Spleen (tissue), 11 donors: ENCODE measurements at regions not wholly inside any gene's neighbourhood (a gene's known extent, or its start where the extent isn't known, plus 50 kb on each side); places are given as distances from the start of the nearest gene placed in this dataset.

Source experiments
- DNase-seq: peaks from one replicate; pipeline ENCODE4 v3.0.0-alpha.2; 2020
- H3K27ac ChIP-seq, 8 donors: fragments of 200-600 bp; sonication (generic) in 7 of 8; 1 replicate in 4 of 8; 2 replicates in 4 of 8; pipeline versions ENCODE4 v1.5.0 to v1.8.0; 2016 to 2021; ENCODE audit warnings: inconsistent platforms in 4 of 8, mild to moderate bottlenecking in 4 of 8, moderate library complexity in 1 of 8
- H3K27me3 ChIP-seq, 7 donors: fragments of 200-600 bp; sonication (generic) in 6 of 7; replicated peaks in 1 of 7; 1 replicate in 4 of 7; 2 replicates in 3 of 7; pipeline versions ENCODE4 v1.5.0 to v1.8.0; 2016 to 2021; ENCODE audit warnings: inconsistent platforms in 3 of 7, mild to moderate bottlenecking in 1 of 7
- H3K36me3 ChIP-seq, 6 donors: fragments of 200-600 bp; sonication (generic) in 5 of 6; 1 replicate in 4 of 6; 2 replicates in 2 of 6; pipeline versions ENCODE4 v1.5.0 to v1.8.0; 2016 to 2021; ENCODE audit warnings: inconsistent platforms in 2 of 6
- H3K4me1 ChIP-seq, 6 donors: fragments of 200-600 bp; sonication (generic) in 5 of 6; 1 replicate in 3 of 6; 2 replicates in 3 of 6; pipeline versions ENCODE4 v1.5.0 to v1.8.0; 2016 to 2021; ENCODE audit warnings: inconsistent platforms in 3 of 6
- H3K4me3 ChIP-seq, 8 donors: fragments of 200-600 bp; sonication (generic) in 7 of 8; 1 replicate in 4 of 8; 2 replicates in 4 of 8; pipeline versions ENCODE4 v1.5.0 to v1.8.0; 2016 to 2021; ENCODE audit warnings: inconsistent platforms in 4 of 8, mild to moderate bottlenecking in 4 of 8, moderate library complexity in 2 of 8
- H3K9me3 ChIP-seq, 8 donors: fragments of 200-600 bp; sonication (generic) in 7 of 8; 1 replicate in 4 of 8; 2 replicates in 4 of 8; pipeline versions ENCODE4 v1.5.0 to v1.8.0; 2016 to 2021; ENCODE audit warnings: inconsistent platforms in 4 of 8
- CTCF ChIP-seq, 11 experiments: fragments of 200-600 bp in 7 of 11; fragments of 450-650 bp in 4 of 11; sonication (generic) in 4 of 11; IDR thresholded peaks in 8 of 11; conservative IDR thresholded peaks in 3 of 11; 1 replicate in 7 of 11; 2 replicates in 4 of 11; pipeline versions ENCODE4 v1.4.0 to v1.8.0; 2016 to 2021; ENCODE audit warnings: antibody characterized with exemption in 11 of 11, inconsistent platforms in 4 of 11, mild to moderate bottlenecking in 1 of 11
- POLR2A ChIP-seq, 3 donors: fragments of 450-650 bp; IDR thresholded peaks; one replicate each; pipeline ENCODE4 v1.5.1; 2017; ENCODE audit warnings: antibody characterized with exemption in 3 of 3, mild to moderate bottlenecking in 1 of 3
- POLR2AphosphoS5 ChIP-seq, 3 donors: sonication (generic); formaldehyde crosslinking; IDR thresholded peaks; one replicate each; pipeline ENCODE4 v1.5.1; 2017; ENCODE audit warnings: antibody characterized with exemption in 3 of 3
- WGBS, 5 donors: extraction: QIAGEN DNeasy Blood & Tissue Kit in 3 of 5; methylation state at CpG; one replicate each; pipeline versions ENCODE4 v1.1.5 to v1.1.7; 2013 to 2018; 5-methylcytosine and 5-hydroxymethylcytosine counted together
- intact Hi-C: fragments of 100-400 bp; cut with DNase I; formaldehyde crosslinking; loops from one replicate; pipeline ENCODE4 v1.15.0; 2023; ENCODE audit warnings: low total_unique reads
- donor health status: healthy with polysubstance abuse.
- donor health status: DM: no; HTN: no; CAD: no; lungs with moderate emphysema.
- donor health status: DM: no; HTN: no; CAD: no.
- donor health status: Bipolar disorder and iron deficiency.
- donor health status: healthy.
- donor health status: DM: no; HTN: no; CAD: no.
- donor health status: DM: yes; HTN: yes; CAD: no.

- Histone ChIP-seq H3K27ac (no peak overlapping the region), H3K36me3 (no peaks in the 10 kb centered on the region), H3K4me3 (no peak overlapping the region), H3K4me1 (no peaks in the 10 kb centered on the region), H3K9me3 (peaks cover 0 to 27% (median 9%) of the 10 kb centered on the region in 8 donors), H3K27me3 (peaks cover 0 to 4% (median 0%) of the 10 kb centered on the region in 7 donors)
- intact Hi-C loops = no loop called here
- 90 to 96% (median 94%) methylated on average over 11 to 34 of the region's 34 CpGs for WGBS, 5 donors
- DNase-seq = no peak
- no peak for TF ChIP-seq CTCF (IDR thresholded peaks at IDR 0.05 in 8 of 11, conservative IDR thresholded peaks at IDR 0.05 in 3 of 11)
- TF ChIP-seq POLR2A (IDR thresholded peaks at IDR 0.05) = no peak
- no peak for TF ChIP-seq POLR2AphosphoS5 (IDR thresholded peaks at IDR 0.05)
These were observed 97.5 kb downstream of the QDPR start for GRCh38 chr4:17414392-17414791.

GRCh38 chr4:17400686-17401085 is 111.2 kb downstream of the QDPR start:
- DNase-seq = no peak
- no peaks in the 10 kb centered on the region for H3K36me3 ChIP-seq
- 75 to 86% (median 82%) methylated on average over 4 of the region's 4 CpGs for WGBS, 5 donors
- intact Hi-C loops = no loop called here
- H3K9me3 ChIP-seq = no peaks in the 10 kb centered on the region
- TF ChIP-seq POLR2A (IDR thresholded peaks at IDR 0.05) = no peak
- TF ChIP-seq POLR2AphosphoS5 (IDR thresholded peaks at IDR 0.05) = no peak
- TF ChIP-seq CTCF (IDR thresholded peaks at IDR 0.05 in 8 of 11, conservative IDR thresholded peaks at IDR 0.05 in 3 of 11) = no peak
- H3K27ac ChIP-seq = no peak overlapping the region
- no peak overlapping the region for H3K4me3 ChIP-seq
- no peaks in the 10 kb centered on the region for H3K27me3 ChIP-seq
- no peaks in the 10 kb centered on the region for H3K4me1 ChIP-seq

- Histone ChIP-seq H3K27me3 (no peaks in the 10 kb centered on the region), H3K27ac (no peak overlapping the region), H3K4me1 (no peaks in the 10 kb centered on the region), H3K9me3 (no peaks in the 10 kb centered on the region), H3K4me3 (no peak overlapping the region), H3K36me3 (no peaks in the 10 kb centered on the region)
- intact Hi-C loops = no loop called here
- TF ChIP-seq CTCF (IDR thresholded peaks at IDR 0.05 in 8 of 11, conservative IDR thresholded peaks at IDR 0.05 in 3 of 11) (no peak), POLR2AphosphoS5 (IDR thresholded peaks at IDR 0.05) (no peak), POLR2A (IDR thresholded peaks at IDR 0.05) (no peak)
- no peak for DNase-seq
- WGBS, 5 donors = 78 to 91% (median 83%) methylated on average over 3 of the region's 3 CpGs
These were observed 113.1 kb downstream of the QDPR start for GRCh38 chr4:17398805-17399204.

- TF ChIP-seq POLR2A (IDR thresholded peaks at IDR 0.05) = no peak
- TF ChIP-seq CTCF (IDR thresholded peaks at IDR 0.05 in 8 of 11, conservative IDR thresholded peaks at IDR 0.05 in 3 of 11) = no peak
- TF ChIP-seq POLR2AphosphoS5 (IDR thresholded peaks at IDR 0.05) = no peak
- H3K4me3 ChIP-seq = no peak overlapping the region
- H3K27ac ChIP-seq = no peak overlapping the region
- H3K27me3 ChIP-seq = no peaks in the 10 kb centered on the region
- intact Hi-C loops = no loop called here
- no peaks in the 10 kb centered on the region for H3K9me3 ChIP-seq
- no peaks in the 10 kb centered on the region for H3K4me1 ChIP-seq
- DNase-seq = no peak
- WGBS, 5 donors = 83 to 95% (median 92%) methylated on average over 2 of the region's 2 CpGs
- no peaks in the 10 kb centered on the region for H3K36me3 ChIP-seq
These were observed 113.9 kb downstream of the QDPR start for GRCh38 chr4:17398035-17398434.
